ENCODE measurements at regions not wholly inside any gene's neighbourhood (a gene's known extent, or its start where the extent isn't known, plus 50 kb on each side); places are given as distances from the start of the nearest gene placed in this dataset.

DNA sequence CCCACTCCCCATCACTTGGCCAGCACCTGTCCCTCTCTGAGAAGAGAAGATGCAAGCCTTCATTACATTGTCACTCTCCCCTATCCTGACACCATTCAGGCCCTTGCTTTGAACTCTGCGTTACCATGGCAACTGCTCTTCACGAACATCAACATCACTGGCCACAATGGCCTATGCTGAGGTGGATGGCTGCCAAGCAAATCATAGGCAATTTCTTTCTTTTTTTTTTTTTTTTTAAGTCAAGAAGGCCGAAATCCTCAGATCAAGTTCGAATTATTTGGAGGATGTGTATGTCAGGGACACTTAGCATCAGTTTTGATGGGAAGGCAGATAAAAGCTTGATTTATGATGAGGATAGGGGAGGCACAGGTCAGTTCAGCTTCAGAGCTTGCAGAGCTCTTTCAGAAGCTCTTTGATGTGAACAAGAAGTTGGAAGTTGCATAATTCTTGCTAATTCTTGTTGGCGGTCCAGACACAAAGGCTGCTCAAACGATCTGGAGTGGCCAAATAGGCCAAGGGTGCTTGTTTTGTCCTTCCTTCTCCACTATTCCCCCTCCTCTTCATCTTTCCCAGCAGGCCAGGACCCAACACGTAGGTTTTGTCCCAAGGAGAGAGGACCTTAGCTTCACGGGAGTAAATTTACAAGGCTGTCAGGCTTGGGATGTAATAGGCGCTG is 179.9 kb upstream of the NPVF start:
- Mint-ChIP-seq H3K36me3 (ENCODE audit: unreplicated experiment) (no peaks in the 10 kb centered on the region), H3K9me3 (ENCODE audit: unreplicated experiment) (peaks cover 2% of the 10 kb centered on the region), H3K27ac (ENCODE audit: unreplicated experiment) (no peak overlapping the region), H3K4me3 (ENCODE audit: unreplicated experiment) (no peak overlapping the region), H3K4me1 (ENCODE audit: low read depth, unreplicated experiment) (peaks cover 30% of the 10 kb centered on the region), H3K27me3 (ENCODE audit: unreplicated experiment) (no peaks in the 10 kb centered on the region)
- DNase-seq: no peak
- TF ChIP-seq, protein P1, sequence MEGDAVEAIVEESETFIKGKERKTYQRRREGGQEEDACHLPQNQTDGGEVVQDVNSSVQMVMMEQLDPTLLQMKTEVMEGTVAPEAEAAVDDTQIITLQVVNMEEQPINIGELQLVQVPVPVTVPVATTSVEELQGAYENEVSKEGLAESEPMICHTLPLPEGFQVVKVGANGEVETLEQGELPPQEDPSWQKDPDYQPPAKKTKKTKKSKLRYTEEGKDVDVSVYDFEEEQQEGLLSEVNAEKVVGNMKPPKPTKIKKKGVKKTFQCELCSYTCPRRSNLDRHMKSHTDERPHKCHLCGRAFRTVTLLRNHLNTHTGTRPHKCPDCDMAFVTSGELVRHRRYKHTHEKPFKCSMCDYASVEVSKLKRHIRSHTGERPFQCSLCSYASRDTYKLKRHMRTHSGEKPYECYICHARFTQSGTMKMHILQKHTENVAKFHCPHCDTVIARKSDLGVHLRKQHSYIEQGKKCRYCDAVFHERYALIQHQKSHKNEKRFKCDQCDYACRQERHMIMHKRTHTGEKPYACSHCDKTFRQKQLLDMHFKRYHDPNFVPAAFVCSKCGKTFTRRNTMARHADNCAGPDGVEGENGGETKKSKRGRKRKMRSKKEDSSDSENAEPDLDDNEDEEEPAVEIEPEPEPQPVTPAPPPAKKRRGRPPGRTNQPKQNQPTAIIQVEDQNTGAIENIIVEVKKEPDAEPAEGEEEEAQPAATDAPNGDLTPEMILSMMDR (IDR thresholded peaks at IDR 0.05; ENCODE audit: partially characterized antibody, unreplicated experiment): no peak

DNA sequence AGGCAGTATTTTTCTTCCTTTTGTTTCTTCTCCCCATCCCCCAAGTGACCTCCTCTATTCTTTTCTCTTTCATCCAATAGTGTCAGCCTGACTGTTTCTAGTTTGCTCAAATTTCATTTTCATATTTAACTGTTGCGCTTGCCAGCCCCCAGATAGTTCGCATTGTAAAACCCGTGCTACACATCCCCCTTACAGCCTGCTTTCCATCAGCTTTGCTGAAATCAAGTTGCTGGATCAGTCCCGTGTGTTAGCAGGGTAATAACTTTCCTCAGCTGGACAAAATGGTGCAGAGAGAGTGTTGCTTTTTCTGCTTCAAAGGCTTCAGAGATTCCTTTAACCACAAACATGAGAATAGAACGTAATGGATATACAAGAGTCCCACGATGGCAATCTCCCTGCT is 180.6 kb upstream of the NPVF start:
- DNase-seq: no peak
- TF ChIP-seq, protein P1 (IDR thresholded peaks at IDR 0.05; ENCODE audit: partially characterized antibody, unreplicated experiment): no peak
- peaks cover 30% of the 10 kb centered on the region for H3K4me1 Mint-ChIP-seq (ENCODE audit: low read depth, unreplicated experiment)
- no peak overlapping the region for H3K4me3 Mint-ChIP-seq (ENCODE audit: unreplicated experiment)
- H3K27me3 Mint-ChIP-seq (ENCODE audit: unreplicated experiment): no peaks in the 10 kb centered on the region
- H3K9me3 Mint-ChIP-seq (ENCODE audit: unreplicated experiment): peaks cover 2% of the 10 kb centered on the region
- no peak overlapping the region for H3K27ac Mint-ChIP-seq (ENCODE audit: unreplicated experiment)
- no peaks in the 10 kb centered on the region for H3K36me3 Mint-ChIP-seq (ENCODE audit: unreplicated experiment)

DNA sequence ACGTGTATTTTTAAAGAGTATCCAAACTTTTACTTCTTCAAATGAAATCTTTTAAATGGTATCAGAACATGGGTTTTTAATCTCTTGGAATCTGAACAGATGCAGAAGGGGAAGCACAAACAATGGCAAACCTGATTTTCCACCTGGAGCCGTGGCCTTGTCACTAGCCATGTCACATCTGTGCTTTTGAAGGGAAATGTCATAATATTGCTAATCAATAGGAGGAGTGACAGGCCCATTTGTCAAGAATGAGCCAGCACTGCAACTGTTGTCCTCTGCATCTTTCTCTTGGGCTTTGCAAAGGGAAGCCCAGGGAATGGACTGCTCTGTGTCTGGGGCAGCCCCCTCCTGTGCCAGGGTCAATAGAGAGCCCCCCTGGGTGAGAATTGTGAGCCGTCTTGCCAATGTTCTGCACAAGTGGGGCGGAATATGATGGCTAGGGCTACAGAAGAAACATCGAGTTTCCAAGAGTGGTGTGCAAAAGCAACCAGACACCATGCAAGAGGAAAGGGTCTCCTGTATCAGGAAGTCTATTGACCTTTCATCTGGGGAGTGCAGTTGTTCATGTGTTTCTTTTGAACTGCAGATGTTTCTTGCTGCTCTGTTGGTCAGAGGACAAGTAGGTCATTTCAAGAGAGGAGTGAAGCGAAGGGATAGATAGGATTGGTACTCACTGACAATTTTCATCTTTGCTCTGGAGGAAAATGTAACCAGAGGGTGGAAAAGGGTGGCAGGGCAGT is 181.8 kb upstream of the NPVF start:
- peak overlapping the region; percentile 33 for H3K27ac Mint-ChIP-seq (ENCODE audit: unreplicated experiment)
- H3K27me3 Mint-ChIP-seq (ENCODE audit: unreplicated experiment): no peaks in the 10 kb centered on the region
- TF ChIP-seq, protein P1 (IDR thresholded peaks at IDR 0.05; ENCODE audit: partially characterized antibody, unreplicated experiment): no peak
- no peaks in the 10 kb centered on the region for H3K36me3 Mint-ChIP-seq (ENCODE audit: unreplicated experiment)
- DNase-seq: no peak
- H3K9me3 Mint-ChIP-seq (ENCODE audit: unreplicated experiment): peaks cover 2% of the 10 kb centered on the region
- peaks cover 30% of the 10 kb centered on the region for H3K4me1 Mint-ChIP-seq (ENCODE audit: low read depth, unreplicated experiment)
- no peak overlapping the region for H3K4me3 Mint-ChIP-seq (ENCODE audit: unreplicated experiment)

DNA sequence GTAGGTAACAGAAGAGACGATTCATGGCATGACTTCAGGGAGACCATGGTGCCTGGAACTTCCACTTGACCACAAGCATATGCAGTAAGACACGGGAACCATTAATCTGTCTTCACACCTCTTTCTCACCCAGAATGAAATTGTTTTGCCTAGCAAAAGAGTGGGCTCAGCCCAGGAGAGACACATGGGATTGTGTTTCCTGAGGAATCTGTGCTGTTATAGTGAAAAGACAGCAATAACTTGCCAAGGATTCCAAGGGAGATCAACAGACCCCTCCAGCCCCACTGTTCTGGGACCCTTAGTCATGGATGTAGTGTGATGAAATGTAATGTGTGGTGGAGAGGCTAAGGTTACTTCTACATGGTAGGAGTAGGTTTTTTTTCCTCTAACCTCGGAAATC is 192.5 kb upstream of the NPVF start:
- TF ChIP-seq, protein P1 (IDR thresholded peaks at IDR 0.05; ENCODE audit: partially characterized antibody, unreplicated experiment): no peak
- DNase-seq: no peak
- H3K27me3 Mint-ChIP-seq (ENCODE audit: unreplicated experiment): no peaks in the 10 kb centered on the region
- no peak overlapping the region for H3K4me3 Mint-ChIP-seq (ENCODE audit: unreplicated experiment)
- H3K27ac Mint-ChIP-seq (ENCODE audit: unreplicated experiment): no peak overlapping the region
- H3K9me3 Mint-ChIP-seq (ENCODE audit: unreplicated experiment): no peaks in the 10 kb centered on the region
- no peaks in the 10 kb centered on the region for H3K4me1 Mint-ChIP-seq (ENCODE audit: low read depth, unreplicated experiment)
- no peaks in the 10 kb centered on the region for H3K36me3 Mint-ChIP-seq (ENCODE audit: unreplicated experiment)

DNA sequence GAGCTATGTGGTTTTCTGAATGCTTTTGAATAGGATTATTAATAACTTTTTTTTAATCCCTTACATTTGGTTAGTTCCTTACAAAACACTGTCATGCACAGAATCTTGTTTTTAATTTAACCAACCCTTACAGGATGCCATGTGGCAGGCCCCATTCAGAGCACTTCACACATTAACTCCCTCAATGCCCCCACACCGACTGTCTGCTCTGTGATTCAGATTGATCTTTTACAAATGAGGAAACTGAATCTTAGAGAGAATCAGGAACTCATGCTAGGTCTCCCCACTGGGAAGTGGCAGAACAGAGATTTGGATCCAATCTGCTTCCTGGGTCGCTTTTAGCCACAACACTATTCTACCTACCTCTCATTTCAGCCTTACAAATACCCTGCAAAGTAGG is 195.8 kb upstream of the NPVF start:
- Mint-ChIP-seq H3K27me3 (ENCODE audit: unreplicated experiment) (no peaks in the 10 kb centered on the region), H3K4me3 (ENCODE audit: unreplicated experiment) (no peak overlapping the region), H3K27ac (ENCODE audit: unreplicated experiment) (no peak overlapping the region), H3K4me1 (ENCODE audit: low read depth, unreplicated experiment) (peaks cover 2% of the 10 kb centered on the region), H3K36me3 (ENCODE audit: unreplicated experiment) (no peaks in the 10 kb centered on the region), H3K9me3 (ENCODE audit: unreplicated experiment) (no peaks in the 10 kb centered on the region)
- no peak for DNase-seq
- TF ChIP-seq, protein P1 (IDR thresholded peaks at IDR 0.05; ENCODE audit: partially characterized antibody, unreplicated experiment): no peak

Measured in glutamatergic neuron (in vitro differentiated cells).